Activated CD8-positive, alpha-beta memory T cell treated with anti-CD3 and anti-CD28 coated beads for 36 hours (primary cell): ENCODE measurements at regions not wholly inside any gene's neighbourhood (a gene's known extent, or its start where the extent isn't known, plus 50 kb on each side); places are given as distances from the start of the nearest gene placed in this dataset.

Source experiments
- CTCF ChIA-PET: fragments of 350-600 bp; sonication (Branson Sonifier 250); formaldehyde crosslinking; loops from one replicate; lab custom pipeline; 2021; ENCODE audit warnings: antibody characterized with exemption; lab: Charles Lee
- POLR2A ChIA-PET: fragments of 350-600 bp; sonication (Branson Sonifier 250); formaldehyde crosslinking; loops from one replicate; lab custom pipeline; 2021; ENCODE audit warnings: antibody characterized with exemption; lab: Charles Lee

DNA sequence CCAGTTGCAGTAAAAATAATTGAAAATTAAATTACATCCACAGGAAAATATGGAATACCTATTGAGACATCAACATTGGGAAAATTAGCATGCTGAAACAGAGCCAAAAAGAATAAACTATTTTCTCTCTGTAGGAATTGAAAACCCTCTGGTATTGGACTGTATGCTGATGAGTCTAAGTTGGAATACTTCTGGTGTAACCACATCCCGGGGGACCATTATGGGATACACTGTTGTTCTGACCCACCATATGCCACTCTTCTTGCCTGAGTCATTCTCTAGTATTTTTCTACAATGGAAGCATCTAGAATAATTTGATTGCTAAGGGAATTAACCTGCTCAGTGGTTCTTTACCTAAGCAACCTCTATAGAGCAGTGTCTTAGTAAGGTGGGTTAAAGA lies 640.7 kb upstream of the AGA start:
- POLR2A ChIA-PET, result no interaction called here
- CTCF ChIA-PET, result no interaction called here

DNA sequence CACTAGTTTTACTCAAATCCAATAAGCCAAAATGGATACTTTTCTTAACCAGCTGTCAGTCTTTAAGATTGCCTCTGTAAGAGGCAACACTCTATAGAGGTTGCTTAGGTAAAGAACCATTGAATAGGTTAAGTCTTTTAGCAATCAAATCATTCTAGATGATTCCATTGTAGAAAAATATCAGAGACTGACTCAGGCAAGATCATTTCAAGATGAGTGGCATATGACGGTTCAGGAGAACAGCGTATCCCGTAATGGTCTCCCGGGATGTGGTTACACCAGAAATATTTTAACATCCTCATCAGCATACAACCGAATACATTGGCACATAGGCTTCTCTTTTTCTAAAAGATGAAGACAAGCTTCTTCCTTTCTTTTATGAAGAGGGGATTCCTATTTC lies 641.7 kb upstream of the AGA start:
- CTCF ChIA-PET, result no interaction called here
- POLR2A ChIA-PET, result no interaction called here

DNA sequence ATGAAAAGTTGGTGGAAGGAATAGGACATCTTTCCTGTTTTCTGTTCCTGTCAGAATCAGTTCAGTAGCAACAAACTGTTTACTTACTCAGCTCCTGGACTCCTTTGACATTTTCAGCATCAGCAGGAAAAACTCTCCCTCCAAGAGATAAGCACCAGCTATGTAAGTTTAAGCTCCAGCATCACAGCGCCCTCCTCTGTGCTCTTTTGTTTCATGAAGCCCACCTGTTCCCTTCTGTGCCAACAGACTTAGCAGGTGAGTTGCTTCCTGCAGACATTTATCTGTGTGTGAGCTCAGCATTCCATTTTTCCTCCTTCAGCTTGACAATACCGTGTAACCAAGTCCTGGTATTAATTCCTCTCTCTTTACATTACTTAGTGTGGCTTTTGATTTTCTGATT lies 644.1 kb upstream of the AGA start:
- ChIA-PET POLR2A (no interaction called here), CTCF (interaction anchor here (0.6 kb wide), 1 partner anchor 161 kb away, joined by 3 read pairs; no protein-coding TSS in a partner anchor)

DNA sequence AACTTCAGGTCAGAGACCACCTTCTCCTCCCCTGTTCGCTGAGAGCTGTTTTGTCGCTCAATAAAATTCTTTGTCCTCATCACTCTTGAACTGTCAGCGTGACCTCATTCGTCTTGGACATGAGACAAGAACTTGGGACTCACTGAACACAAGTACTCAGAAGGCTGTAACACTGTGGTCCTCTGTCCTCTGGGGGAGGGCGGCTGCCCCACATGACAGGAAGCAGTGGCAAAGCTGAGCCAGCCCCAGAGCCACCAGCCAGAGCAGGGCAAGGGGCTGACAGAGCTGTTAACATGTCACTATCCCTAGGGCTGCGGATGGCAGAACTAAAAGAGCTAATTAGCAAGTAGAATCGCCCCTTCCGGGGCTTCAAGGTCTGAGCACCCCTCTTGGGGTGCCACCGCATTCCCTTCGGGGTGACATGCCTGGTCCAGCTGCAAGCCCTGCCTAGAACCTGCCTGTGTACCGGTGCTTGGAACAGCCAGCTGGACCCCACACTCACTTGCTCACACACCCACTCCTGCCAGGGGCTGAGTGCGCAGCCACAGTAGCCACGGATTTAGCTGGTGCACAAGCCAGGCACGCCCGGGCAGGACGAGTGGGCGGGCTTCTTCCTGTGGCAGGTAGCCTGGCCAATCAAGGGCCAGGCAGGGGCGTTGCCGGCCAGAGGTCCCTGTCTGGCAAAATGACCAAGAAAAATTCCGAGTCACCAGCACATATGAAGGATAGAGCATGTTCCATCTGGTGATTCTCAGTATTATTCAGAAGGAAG lies 648.6 kb upstream of the AGA start:
- CTCF ChIA-PET, result no interaction called here
- POLR2A ChIA-PET, result no interaction called here

DNA sequence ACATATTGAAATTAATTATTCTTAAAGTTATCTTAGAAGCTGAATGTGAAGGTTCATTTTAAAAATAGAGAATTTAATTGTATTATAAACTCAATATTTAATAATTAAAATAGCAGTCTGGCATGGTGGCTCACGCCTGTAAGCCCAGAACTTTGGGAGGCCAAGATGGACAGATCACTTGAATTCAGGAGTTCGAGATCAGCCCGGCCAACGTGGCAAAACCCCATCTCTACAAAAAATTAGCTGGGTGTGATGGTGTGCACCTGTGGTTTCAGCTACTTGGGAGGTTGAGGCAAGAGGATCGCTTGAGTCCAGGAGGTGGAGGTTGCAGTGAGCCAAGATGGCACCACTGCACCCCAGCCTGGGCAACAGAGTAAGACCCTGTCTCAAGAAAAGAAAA lies 659.9 kb upstream of the AGA start:
- POLR2A ChIA-PET, result no interaction called here
- CTCF ChIA-PET, result no interaction called here

DNA sequence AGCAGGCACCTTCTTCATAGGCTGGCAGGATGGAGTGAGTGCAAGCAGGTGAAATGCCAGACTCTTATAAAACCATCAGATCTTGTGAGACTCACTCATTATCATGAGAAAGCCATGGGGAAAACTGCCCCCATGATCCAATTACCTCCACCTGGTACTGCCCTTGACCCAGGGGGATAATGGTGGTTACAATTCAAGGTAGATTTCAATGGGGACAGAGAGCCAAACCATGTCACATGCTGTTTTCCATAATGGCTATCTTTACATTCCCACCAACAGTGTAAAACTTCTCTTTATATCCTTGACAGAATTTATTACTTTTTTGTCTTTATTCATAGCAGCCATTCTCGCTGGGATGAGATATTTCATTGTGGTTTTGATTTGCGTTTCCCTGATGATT lies 663.0 kb upstream of the AGA start:
- POLR2A ChIA-PET, result no interaction called here
- CTCF ChIA-PET, result no interaction called here

DNA sequence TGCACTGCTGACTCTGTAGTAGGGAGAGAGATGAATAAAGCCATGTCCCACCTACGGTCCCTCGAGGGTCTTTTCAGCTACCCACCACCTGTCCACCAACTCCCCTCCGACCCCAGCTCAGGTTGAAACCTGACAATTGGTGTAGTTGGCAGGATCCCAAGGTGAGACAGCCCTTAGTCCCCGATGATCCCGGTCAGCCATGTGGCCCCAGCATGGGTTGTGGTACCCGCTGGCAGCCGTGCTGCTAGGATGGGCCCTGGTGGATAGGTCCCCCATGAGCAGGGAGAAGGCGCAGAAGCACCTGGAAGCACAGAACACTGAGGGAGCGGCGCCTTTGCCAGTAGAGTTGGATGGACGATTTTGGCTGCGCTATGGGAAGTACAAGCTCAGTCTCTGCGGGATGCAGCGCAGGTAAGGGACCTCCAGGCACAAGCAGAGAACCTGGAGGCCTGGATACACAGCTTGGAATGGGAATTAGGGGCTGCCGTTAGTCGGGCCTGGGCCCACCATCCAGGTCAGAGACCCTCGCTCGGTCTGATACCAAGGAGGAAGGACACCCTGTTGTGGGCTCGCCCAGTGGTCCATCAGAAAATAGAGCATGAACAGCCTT lies 694.6 kb upstream of the AGA start:
- ChIA-PET POLR2A (no interaction called here), CTCF (no interaction called here)

DNA sequence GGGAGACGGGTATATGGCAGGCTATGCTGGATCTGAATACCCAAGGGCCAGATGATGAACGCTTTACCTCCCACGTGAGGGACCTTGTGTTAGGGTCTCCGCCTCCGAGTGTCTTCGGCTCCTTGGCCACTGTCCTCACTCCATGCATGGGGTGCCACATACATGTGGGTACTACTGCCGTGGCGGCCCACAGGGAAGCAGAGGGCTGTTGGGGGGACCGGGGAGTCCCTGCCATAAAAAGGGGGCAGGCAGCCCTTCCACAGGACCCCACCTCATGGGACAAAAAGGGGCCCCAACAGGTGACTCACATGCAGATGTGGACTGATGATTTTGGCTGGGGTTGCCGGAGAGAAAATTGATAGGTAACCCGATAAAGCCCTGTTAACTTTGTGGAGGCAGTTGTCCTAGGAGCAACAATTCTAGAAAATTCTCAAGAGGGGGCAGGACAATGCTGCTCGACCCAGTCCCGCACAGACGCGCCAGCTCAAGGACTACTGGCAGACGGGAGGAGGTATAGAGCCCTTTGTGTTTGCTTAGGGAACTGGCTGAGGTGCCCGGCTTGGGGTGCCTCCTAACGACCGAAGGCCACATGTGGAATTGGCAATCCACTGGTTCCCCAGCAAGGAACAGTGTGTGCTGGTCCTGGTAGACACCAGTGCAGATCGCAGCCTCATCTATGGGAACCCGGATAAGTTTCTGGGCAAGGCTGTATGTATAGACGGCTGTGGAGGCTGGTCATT lies 695.7 kb upstream of the AGA start:
- POLR2A ChIA-PET, result no interaction called here
- CTCF ChIA-PET, result no interaction called here

DNA sequence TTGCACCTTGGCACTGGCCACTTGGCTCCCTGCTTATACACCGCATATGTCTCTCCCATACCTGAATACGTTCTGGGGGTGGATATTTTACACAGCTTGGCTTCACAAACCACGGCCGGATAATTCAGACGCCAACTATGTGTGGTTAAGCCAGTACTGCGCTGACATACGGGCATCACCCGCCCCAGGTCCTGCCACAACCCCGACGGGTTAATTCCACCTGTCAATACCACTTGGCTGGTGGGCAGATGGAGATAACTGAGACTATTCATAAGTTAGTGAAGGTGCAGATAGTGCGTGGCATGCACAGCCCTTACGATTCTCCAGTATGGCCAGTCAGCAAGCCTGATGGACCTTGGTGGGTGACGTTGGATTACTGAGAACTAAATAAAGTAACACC lies 696.3 kb upstream of the AGA start:
- POLR2A ChIA-PET, result no interaction called here
- CTCF ChIA-PET, result no interaction called here

DNA sequence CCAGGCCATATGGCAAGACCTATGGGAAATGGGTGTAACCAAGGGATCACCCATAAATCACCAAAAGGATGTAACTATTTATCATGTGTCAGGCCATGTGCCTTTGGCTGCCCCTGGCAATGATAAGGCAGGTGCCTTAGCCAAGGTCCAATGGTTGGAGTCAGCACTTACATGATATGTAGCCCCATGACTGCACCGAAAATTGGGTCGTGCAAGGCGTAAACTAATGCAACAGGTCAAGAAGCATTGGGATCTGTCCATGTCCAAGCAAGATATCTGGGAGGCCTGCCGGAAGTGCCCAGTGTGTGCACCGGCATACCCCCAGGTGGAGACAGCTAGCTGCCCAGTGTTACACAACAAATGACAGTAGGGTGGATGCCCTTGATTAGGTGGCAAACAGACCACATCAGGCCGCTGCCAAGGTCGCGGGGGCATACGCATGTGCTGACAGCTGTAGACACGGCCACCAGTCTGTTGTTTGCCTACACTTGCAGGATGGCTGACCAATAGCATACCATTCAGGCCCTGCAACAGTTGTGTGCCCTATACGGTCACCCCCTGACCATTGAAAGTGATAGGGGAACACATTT lies 698.2 kb upstream of the AGA start:
- ChIA-PET POLR2A (no interaction called here), CTCF (no interaction called here)

DNA sequence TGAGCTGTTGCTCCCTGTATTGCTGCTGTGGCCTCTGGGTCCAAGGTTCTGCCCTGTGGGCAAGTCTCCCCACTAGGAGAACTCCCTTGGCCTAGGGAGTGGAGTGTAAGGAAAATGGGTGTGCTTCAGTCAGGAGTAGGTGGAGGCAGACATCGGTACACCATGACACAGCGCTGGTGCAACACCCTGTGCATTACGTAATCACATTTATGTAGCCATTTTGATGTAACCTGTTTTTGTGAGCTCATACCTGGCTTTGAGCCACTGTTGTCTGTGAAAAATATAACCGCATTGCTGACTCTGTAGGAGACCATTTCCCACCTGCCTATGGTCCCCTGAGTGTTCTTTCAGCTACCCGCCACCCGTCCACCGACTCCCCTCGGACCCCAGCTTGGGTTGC lies 700.5 kb upstream of the AGA start:
- CTCF ChIA-PET, result no interaction called here
- POLR2A ChIA-PET, result no interaction called here

DNA sequence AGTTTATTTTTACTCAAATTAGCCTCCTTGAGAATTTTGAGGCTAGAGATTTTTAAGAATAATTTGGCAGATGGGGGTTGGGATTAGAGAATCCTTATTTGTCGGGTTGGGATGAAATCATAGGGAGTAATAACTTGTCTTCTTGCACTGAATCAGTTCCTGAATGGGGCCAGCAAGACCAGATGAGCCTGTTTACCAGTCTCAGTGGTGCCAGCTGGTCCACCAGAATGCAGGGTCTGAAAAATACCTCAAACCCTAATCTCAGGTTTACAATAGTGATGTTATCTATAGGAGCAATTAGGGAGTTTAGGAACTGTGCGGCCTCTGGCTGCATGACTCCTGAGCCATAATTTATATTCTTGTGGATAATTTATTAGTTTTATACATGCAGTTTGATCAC lies 705.9 kb upstream of the AGA start:
- ChIA-PET CTCF (no interaction called here), POLR2A (no interaction called here)

DNA sequence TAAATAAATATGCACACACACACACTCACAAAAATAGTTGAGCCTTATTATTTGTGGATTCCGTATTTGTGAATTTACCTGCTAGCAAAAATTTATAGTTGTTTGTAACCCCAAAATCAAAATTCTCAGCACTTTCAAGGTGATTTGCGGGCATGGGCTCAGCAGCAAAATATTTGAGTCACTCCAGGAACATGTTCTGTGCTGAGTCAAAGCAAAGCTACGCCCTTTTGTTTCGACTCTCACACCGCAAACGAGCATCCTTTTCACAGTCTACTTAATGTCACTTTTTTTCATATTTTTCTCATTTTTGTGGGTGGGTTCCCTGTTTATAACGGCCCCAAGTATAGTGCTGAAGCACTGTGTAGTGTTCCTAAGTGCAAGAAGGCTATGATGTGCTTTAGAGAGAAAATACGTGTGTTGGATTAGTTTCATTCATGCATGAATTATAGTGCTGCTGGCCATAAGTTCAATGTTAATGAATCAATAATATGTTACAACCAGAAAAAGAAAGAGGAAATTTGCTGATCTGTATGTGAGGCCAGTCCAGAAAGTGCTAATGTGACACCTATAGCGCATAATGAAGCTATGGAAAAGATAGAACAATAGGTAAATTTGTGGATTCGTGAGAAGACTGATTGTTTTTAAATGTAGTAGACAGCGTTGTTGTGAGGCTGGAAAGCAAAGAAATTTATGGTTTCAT lies 723.2 kb upstream of the AGA start:
- ChIA-PET POLR2A (no interaction called here), CTCF (no interaction called here)

DNA sequence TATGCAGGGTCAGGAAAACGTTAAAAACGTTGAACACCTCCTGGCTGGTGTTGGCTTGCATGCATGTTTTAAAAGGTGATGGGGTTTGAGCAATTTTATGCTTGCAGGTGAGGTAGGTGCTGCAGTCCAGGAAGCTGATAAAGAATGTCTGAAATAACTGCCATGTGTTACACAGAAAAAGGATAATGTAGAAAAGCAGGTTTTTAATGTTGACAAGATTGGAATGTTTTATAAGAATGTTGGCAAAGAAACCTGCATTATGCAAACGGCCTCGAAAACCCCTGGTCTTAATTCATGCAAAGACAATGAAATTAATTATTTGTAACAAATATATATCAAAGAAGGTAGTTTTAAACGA lies 723.7 kb upstream of the AGA start:
- POLR2A ChIA-PET, result no interaction called here
- CTCF ChIA-PET, result no interaction called here

DNA sequence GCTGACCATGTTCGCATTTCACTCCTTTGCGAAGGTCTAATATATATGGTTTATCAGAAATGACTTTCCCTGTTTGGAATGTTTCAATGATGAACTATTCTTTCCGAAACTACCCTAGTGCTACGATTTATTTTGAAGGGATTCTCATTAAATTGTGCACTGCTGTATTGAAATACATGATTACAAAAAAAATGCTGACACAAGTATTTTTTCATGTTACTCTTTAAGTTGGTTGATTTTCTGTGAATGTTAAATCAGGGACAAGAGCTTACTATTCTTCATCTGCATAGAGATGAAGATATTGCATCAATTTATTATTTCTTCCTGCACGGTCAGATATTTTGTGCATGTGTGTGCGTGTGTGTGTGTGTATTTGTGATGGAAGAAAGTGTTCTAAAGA lies 731.5 kb upstream of the AGA start:
- ChIA-PET POLR2A (no interaction called here), CTCF (no interaction called here)

DNA sequence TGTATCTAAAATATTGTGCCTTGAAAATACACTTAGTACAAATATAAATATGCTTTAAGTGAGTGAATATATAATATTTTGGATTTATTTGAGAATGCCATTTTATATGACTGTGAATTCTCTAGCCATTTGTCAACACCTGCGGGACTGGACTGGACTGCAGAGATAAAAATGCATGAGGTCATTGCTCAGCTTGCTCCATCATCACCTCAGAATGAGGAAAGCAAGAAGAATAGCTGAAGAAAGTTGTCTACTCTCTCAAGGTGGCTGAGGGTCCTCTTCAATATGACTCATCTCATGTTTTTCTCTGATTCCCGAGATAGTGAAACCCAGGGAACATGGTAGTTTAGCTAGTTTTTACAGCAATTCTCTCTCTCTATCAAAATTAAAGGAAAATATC lies 732.5 kb upstream of the AGA start:
- CTCF ChIA-PET, result no interaction called here

DNA sequence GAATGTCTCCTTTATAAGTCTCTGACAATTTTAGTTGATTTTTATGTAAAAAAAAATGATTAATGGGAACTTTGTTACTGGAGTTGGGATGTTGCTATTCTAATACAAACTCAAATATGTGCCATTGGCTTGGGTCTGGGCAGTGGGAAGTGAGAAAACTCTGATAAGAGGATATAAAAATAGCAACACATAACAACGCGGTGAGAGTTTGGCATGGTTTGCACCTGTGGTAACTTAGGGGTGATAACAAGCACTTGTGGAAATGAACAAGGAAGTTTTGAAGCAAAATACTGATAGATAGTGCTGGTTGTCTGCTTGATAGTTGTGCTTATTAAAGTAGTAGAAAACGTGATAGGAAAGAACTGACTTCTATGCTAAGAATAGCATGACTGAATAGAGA lies 743.3 kb upstream of the AGA start:
- ChIA-PET POLR2A (no interaction called here), CTCF (no interaction called here)

More for the DNA sequence above, 732.5 kb upstream of the AGA start:
- POLR2A ChIA-PET, result no interaction called here

DNA sequence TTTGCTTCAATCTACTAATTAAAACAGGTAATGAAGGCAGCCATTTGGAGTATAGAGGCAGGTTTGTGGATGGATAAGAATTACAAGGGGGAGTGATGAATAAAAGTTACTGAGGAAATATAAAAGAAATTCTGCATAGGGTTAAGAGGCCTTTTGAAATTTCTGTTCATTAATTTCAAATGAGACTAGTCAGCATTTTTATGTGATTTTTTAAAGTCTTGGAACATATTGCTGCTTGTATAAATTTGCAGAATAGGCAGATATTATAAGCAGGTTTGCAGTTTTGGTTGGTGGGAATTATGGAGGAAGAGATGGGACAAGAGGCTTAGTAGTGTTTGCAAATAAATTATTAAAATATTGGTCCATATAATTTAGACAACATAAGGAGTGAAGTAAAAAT lies 750.4 kb upstream of the AGA start:
- CTCF ChIA-PET, result no interaction called here

DNA sequence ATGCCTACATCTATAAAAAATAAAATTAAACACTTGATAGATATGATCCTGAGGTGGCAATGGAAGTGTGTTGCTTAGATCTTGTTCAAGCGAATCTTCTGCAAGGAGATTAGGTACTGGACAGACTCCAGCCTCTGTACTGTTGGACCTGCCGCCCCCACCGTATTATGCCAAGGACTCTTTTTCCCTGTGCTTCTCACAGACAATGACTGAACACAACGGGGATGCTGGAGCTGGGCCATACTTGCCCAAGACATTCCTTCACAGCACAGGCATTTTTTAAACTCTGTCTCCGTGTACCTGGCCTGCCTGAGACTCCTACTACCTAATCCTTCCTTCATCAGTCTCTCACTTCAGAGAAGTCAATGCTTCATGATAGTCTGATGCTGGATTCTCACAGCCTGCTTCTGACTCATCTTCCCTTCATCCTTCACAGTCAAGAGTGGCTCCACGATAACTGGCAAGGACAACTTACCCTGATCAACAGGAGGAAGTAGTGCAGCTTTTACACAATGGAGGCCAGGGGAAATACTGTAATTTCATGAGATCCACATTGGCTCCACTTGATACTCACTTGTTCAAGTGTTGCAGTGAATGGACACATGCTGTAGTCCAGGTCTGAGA lies 754.6 kb upstream of the AGA start:
- POLR2A ChIA-PET, result no interaction called here
- CTCF ChIA-PET, result no interaction called here

More for the DNA sequence above, 750.4 kb upstream of the AGA start:
- POLR2A ChIA-PET, result no interaction called here

DNA sequence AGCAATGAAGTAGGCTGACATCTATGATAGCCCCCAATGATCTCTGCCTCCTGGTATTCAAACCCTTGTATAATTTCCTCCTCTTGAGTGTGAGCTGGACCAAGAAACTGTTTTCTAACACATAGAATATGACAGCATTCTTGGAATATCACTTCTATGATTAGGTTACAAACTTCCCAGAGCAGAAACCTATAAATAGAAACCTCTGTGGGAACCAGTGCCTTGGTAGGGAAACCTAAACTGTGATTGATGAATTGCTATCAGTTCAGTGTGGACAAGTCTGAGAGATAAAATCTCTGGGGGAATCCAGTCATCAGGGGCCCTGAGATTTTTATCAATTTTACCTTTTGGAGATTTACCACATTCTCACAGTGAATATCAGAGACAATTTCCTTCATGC lies 756.5 kb upstream of the AGA start:
- ChIA-PET CTCF (no interaction called here), POLR2A (no interaction called here)
